HL-60 (cell line): ENCODE measurements at regions not wholly inside any gene's neighbourhood (a gene's known extent, or its start where the extent isn't known, plus 50 kb on each side); places are given as distances from the start of the nearest gene placed in this dataset.

ENCODE experiments used
- DNase-seq, 2 experiments: peaks; one replicate each; pipeline ENCODE4 v3.0.0-alpha.2; 2010 to 2020; ENCODE audit warnings: low read depth in 1 of 2, low spot score in 1 of 2
- H3K27ac ChIP-seq: fragments of 250-450 bp; sonication (Bioruptor Pico); replicated peaks from 2 replicates; pipeline ENCODE4 v1.5.1; 2020; ENCODE audit warnings: mild to moderate bottlenecking, moderate library complexity
- H3K27me3 ChIP-seq: fragments of 250-450 bp; sonication (Bioruptor Pico); 2 replicates; pipeline ENCODE4 v1.5.1; 2021; ENCODE audit warnings: mild to moderate bottlenecking, moderate library complexity; ENCODE audit not compliant: insufficient read depth, poor library complexity, severe bottlenecking
- H3K4me3 ChIP-seq: replicated peaks from 2 replicates; pipeline ENCODE4 v1.5.1; 2011; ENCODE audit warnings: mild to moderate bottlenecking, control low read depth, low read length; ENCODE audit not compliant: insufficient read depth
- GABPA ChIP-seq: IDR thresholded peaks from 2 replicates; pipeline ENCODE4 v1.6.1; 2012; ENCODE audit warnings: low read depth
- POLR2AphosphoS5 ChIP-seq: IDR thresholded peaks from 2 replicates; pipeline ENCODE4 v1.6.1; 2012; ENCODE audit warnings: low read depth
- SPI1 ChIP-seq: IDR thresholded peaks from 2 replicates; pipeline ENCODE4 v1.6.1; 2012; ENCODE audit warnings: low read depth, mild to moderate bottlenecking, borderline replicate concordance
- TF ChIP-seq, protein P1 (sequence below): IDR thresholded peaks from 2 replicates; pipeline ENCODE4 v1.6.1; 2012; ENCODE audit warnings: low read depth; ENCODE audit not compliant: insufficient replicate concordance
- TF ChIP-seq, protein P2 (sequence below): IDR thresholded peaks from one replicate; pipeline ENCODE4 v1.5.1; 2011; ENCODE audit warnings: low read length, control low read depth, inconsistent platforms; ENCODE audit not compliant: insufficient read depth

DNA sequence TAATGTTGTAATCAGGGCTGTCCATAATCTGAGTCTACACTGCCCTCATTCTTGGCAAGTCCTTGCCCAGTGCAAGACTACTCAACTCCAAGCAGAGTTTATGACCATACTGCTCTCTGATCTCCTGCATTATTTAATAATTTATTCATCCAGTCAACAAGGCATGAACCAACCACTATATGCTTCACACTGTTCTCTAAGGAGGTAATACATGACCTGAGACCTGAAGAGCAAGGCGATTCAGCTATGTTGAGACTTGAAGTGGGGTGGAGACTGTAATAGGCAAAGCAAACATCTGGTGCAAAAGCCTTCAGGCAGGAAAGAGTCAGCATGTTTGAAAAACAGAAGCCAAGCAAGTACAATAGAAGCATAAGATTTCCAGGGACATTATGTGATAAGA lies 1362.8 kb downstream of the ROBO2 start:
- TF ChIP-seq POLR2AphosphoS5 = no peak
- TF ChIP-seq GABPA = no peak
- no peak for TF ChIP-seq SPI1
- TF ChIP-seq, protein P1, sequence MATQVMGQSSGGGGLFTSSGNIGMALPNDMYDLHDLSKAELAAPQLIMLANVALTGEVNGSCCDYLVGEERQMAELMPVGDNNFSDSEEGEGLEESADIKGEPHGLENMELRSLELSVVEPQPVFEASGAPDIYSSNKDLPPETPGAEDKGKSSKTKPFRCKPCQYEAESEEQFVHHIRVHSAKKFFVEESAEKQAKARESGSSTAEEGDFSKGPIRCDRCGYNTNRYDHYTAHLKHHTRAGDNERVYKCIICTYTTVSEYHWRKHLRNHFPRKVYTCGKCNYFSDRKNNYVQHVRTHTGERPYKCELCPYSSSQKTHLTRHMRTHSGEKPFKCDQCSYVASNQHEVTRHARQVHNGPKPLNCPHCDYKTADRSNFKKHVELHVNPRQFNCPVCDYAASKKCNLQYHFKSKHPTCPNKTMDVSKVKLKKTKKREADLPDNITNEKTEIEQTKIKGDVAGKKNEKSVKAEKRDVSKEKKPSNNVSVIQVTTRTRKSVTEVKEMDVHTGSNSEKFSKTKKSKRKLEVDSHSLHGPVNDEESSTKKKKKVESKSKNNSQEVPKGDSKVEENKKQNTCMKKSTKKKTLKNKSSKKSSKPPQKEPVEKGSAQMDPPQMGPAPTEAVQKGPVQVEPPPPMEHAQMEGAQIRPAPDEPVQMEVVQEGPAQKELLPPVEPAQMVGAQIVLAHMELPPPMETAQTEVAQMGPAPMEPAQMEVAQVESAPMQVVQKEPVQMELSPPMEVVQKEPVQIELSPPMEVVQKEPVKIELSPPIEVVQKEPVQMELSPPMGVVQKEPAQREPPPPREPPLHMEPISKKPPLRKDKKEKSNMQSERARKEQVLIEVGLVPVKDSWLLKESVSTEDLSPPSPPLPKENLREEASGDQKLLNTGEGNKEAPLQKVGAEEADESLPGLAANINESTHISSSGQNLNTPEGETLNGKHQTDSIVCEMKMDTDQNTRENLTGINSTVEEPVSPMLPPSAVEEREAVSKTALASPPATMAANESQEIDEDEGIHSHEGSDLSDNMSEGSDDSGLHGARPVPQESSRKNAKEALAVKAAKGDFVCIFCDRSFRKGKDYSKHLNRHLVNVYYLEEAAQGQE = no peak
- TF ChIP-seq, protein P2, sequence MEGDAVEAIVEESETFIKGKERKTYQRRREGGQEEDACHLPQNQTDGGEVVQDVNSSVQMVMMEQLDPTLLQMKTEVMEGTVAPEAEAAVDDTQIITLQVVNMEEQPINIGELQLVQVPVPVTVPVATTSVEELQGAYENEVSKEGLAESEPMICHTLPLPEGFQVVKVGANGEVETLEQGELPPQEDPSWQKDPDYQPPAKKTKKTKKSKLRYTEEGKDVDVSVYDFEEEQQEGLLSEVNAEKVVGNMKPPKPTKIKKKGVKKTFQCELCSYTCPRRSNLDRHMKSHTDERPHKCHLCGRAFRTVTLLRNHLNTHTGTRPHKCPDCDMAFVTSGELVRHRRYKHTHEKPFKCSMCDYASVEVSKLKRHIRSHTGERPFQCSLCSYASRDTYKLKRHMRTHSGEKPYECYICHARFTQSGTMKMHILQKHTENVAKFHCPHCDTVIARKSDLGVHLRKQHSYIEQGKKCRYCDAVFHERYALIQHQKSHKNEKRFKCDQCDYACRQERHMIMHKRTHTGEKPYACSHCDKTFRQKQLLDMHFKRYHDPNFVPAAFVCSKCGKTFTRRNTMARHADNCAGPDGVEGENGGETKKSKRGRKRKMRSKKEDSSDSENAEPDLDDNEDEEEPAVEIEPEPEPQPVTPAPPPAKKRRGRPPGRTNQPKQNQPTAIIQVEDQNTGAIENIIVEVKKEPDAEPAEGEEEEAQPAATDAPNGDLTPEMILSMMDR = no peak

DNA sequence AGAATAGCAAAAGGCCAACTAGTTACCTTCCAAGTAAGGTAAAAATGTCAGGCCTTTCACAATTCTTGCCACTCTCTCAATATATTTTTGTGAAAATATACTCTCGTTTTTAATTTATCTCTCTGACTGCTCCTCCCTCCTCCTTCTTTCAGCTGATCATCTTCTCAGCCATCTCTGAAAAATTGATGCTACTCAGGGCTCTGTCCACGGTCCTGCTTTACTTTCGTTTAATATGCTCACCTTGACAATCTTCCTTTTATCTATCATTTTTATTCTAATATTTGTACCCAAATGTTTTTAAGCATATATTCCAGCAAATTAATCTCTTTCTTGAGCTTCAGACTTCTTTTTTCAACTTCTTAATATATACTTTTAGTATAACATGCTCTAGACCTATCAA lies 1362.1 kb downstream of the ROBO1 start:
- no peak for DNase-seq
- H3K4me3 ChIP-seq = no peak overlapping the region
- TF ChIP-seq SPI1 = no peak
- TF ChIP-seq, protein P1 = peak; percentile 81
- TF ChIP-seq, protein P2 = no peak

More for the DNA sequence above, 1362.8 kb downstream of the ROBO2 start:
- no peak for DNase-seq
- no peak overlapping the region for H3K4me3 ChIP-seq
- no peak overlapping the region for H3K27ac ChIP-seq
- no peaks in the 10 kb centered on the region for H3K27me3 ChIP-seq

DNA sequence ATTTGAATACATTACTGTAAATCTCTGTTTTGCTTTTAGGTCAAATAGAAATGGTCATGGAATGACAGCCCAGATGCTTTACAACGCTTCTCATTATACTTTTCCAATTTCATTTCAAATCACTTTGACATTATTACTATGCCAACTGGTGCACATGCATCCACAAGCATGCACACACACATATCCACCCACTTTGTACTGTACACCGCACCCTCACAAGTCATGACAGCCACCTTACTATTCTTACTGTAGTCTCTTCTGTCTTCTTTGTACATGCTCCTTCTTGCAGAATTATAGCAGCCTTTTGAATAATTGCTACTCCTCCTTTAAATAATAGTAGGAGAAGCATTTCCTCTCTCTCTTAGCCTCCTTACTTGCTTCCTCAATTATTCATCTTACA lies 1361.4 kb downstream of the ROBO1 start:
- TF ChIP-seq, protein P2 = no peak
- TF ChIP-seq GABPA = no peak
- TF ChIP-seq, protein P1 = no peak
- no peak for TF ChIP-seq SPI1
- TF ChIP-seq POLR2AphosphoS5 = no peak
- no peak overlapping the region for H3K4me3 ChIP-seq
- H3K27ac ChIP-seq = no peak overlapping the region
- DNase-seq = no peak
- no peaks in the 10 kb centered on the region for H3K27me3 ChIP-seq

More for the DNA sequence above, 1362.1 kb downstream of the ROBO1 start:
- no peaks in the 10 kb centered on the region for H3K27me3 ChIP-seq
- no peak overlapping the region for H3K27ac ChIP-seq
